Mesothelial cell of epicardium (in vitro differentiated cells): ENCODE measurements at regions not wholly inside any gene's neighbourhood (a gene's known extent, or its start where the extent isn't known, plus 50 kb on each side); places are given as distances from the start of the nearest gene placed in this dataset.
"Not testable (repeated sequence)": the region's sequence is repeated elsewhere in the genome, so short reads cannot be mapped to it uniquely, and the experiment has no call there.

Source experiments
- DNase-seq, 2 experiments: peaks; one replicate each; pipeline ENCODE4 v3.0.0; 2021; ENCODE audit warnings: low spot score in 2 of 2; ENCODE audit not compliant: unreplicated experiment in 2 of 2
- H3K27ac Mint-ChIP-seq: 2 replicates; pipeline ENCODE4 v1.8.0; 2021; ENCODE audit warnings: mixed read lengths
- H3K27me3 Mint-ChIP-seq: 2 replicates; pipeline ENCODE4 v1.8.0; 2021; ENCODE audit warnings: low read depth, mixed read lengths
- H3K36me3 Mint-ChIP-seq: 2 replicates; pipeline ENCODE4 v1.8.0; 2021; ENCODE audit warnings: mixed read lengths
- H3K4me1 Mint-ChIP-seq: 2 replicates; pipeline ENCODE4 v1.8.0; 2021; ENCODE audit warnings: mixed read lengths
- H3K4me3 Mint-ChIP-seq: 2 replicates; pipeline ENCODE4 v1.8.0; 2021; ENCODE audit warnings: mild to moderate bottlenecking, moderate library complexity, mixed read lengths
- H3K9me3 Mint-ChIP-seq: 2 replicates; pipeline ENCODE4 v1.8.0; 2021; ENCODE audit warnings: mixed read lengths
- TF ChIP-seq, protein P1 (sequence below): fragments of 200-600 bp; sonication (generic); IDR thresholded peaks from one replicate; pipeline ENCODE4 v1.5.0; 2021; ENCODE audit warnings: antibody characterized with exemption; ENCODE audit not compliant: unreplicated experiment

DNA sequence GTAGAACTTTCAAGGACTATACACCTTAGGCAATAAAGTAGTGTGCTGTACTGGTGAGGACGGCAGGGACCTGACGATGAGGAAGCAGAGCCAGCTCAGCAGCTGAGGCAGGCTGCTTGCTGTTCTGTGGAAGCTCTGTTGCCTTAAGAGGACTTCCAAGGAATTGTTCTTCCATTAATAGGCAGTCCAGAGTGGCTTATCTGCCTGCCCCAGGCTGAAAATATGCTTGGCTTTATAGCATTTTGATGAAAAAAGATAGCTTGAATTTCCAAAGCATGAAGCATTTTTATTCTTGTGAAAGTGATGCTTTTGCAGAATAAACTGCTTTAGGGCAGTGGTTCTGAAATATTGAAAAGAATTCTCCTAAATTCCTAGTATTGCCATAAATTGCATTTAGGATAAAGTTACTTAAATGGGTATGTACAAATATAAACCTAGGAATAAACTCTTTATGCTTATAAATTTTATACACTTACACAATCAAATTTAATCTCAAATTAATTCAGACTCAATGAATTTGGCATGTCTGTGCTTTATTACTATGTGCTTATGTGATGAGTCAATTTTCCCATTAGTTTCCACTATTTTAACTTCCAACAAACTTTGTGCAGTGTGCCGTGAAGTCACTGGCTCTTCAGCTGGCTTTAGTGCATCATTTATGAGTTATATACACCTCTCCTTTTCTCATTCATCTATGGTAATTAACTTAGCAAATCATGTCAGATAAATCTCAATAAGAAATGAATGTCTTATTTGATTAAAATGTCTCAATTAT is 231.0 kb upstream of the RASGRP1 start:
- H3K27me3 Mint-ChIP-seq, result peaks cover 12% of the 10 kb centered on the region

GRCh38 chr15:38796589-38796988 is 232.0 kb upstream of the RASGRP1 start:
- Mint-ChIP-seq H3K4me3 (no peak overlapping the region), H3K27ac (no peak overlapping the region), H3K4me1 (peaks cover 10% of the 10 kb centered on the region), H3K27me3 (peaks cover 19% of the 10 kb centered on the region), H3K36me3 (peaks cover 2% of the 10 kb centered on the region), H3K9me3 (peaks cover 14% of the 10 kb centered on the region)
- DNase-seq, result no peak
- TF ChIP-seq, protein P1, sequence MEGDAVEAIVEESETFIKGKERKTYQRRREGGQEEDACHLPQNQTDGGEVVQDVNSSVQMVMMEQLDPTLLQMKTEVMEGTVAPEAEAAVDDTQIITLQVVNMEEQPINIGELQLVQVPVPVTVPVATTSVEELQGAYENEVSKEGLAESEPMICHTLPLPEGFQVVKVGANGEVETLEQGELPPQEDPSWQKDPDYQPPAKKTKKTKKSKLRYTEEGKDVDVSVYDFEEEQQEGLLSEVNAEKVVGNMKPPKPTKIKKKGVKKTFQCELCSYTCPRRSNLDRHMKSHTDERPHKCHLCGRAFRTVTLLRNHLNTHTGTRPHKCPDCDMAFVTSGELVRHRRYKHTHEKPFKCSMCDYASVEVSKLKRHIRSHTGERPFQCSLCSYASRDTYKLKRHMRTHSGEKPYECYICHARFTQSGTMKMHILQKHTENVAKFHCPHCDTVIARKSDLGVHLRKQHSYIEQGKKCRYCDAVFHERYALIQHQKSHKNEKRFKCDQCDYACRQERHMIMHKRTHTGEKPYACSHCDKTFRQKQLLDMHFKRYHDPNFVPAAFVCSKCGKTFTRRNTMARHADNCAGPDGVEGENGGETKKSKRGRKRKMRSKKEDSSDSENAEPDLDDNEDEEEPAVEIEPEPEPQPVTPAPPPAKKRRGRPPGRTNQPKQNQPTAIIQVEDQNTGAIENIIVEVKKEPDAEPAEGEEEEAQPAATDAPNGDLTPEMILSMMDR, result no peak

More for the DNA sequence above, 231.0 kb upstream of the RASGRP1 start:
- peaks cover 2% of the 10 kb centered on the region for H3K36me3 Mint-ChIP-seq
- peaks cover 14% of the 10 kb centered on the region for H3K9me3 Mint-ChIP-seq
- no peak overlapping the region for H3K4me3 Mint-ChIP-seq
- no peak for DNase-seq
- TF ChIP-seq, protein P1, result no peak
- H3K27ac Mint-ChIP-seq, result no peak overlapping the region
- H3K4me1 Mint-ChIP-seq, result peaks cover 10% of the 10 kb centered on the region

DNA sequence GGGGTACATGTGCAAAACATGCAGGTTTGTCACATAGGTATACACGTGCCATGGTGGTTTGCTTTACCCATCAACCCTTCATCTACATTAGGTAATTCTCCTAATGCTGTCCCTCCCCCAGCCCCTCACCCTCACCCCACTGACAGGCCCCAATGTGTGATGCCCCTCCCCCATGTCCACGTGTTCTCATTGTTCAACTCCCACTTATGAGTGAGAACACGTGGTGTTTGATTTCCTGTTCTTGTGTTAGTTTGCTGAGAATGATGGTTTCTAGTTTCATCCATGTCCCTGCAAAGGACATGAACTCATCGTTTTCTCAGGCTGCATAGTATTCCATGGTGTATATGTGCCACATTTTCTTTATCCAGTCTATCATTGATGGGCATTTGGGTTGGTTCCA is 232.9 kb upstream of the RASGRP1 start:
- not testable (repeated sequence) for H3K36me3 Mint-ChIP-seq, DNase-seq, H3K27ac Mint-ChIP-seq, H3K4me3 Mint-ChIP-seq
- H3K9me3 Mint-ChIP-seq, result peaks cover 18% of the 10 kb centered on the region
- H3K27me3 Mint-ChIP-seq, result peaks cover 23% of the 10 kb centered on the region
- peaks cover 10% of the 10 kb centered on the region for H3K4me1 Mint-ChIP-seq

- H3K36me3 Mint-ChIP-seq, DNase-seq, H3K4me3 Mint-ChIP-seq, H3K4me1 Mint-ChIP-seq, H3K27ac Mint-ChIP-seq: not testable (repeated sequence)
- Mint-ChIP-seq H3K9me3 (peaks cover 18% of the 10 kb centered on the region), H3K27me3 (peaks cover 24% of the 10 kb centered on the region)
These were observed 234.6 kb upstream of the RASGRP1 start for GRCh38 chr15:38799202-38799601.

DNA sequence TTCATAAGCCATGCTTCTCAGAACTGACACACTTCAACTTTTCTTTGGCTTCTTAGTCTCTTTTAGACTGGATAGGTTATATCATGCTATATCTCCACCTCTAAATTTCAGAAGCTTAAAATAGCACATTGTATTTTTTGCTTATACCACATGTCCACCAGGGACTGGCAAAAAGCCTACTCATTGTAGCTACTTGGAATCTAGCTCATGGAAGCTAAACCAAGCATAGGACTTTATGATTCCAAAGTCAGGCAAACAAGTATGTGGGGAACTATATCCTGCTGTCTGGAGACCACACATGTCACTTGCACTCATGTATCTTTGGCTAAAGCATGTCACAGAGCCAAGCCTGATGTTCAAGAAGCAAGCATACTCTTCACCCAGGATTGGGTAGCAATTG is 245.0 kb upstream of the RASGRP1 start:
- H3K27ac Mint-ChIP-seq, result no peak overlapping the region
- peaks cover 7% of the 10 kb centered on the region for H3K4me1 Mint-ChIP-seq
- no peak overlapping the region for H3K4me3 Mint-ChIP-seq
- no peaks in the 10 kb centered on the region for H3K36me3 Mint-ChIP-seq
- H3K27me3 Mint-ChIP-seq, result no peaks in the 10 kb centered on the region
- TF ChIP-seq, protein P1, result no peak
- no peak for DNase-seq
- H3K9me3 Mint-ChIP-seq, result no peaks in the 10 kb centered on the region

- TF ChIP-seq, protein P1, result no peak
- Mint-ChIP-seq H3K4me3 (no peak overlapping the region), H3K36me3 (no peaks in the 10 kb centered on the region), H3K9me3 (no peaks in the 10 kb centered on the region), H3K27ac (no peak overlapping the region), H3K27me3 (peaks cover 1% of the 10 kb centered on the region), H3K4me1 (peaks cover 7% of the 10 kb centered on the region)
- DNase-seq, result no peak
These were observed 246.1 kb upstream of the RASGRP1 start for GRCh38 chr15:38810686-38811085.

- peaks cover 15% of the 10 kb centered on the region for H3K4me1 Mint-ChIP-seq
- H3K27ac Mint-ChIP-seq, H3K4me3 Mint-ChIP-seq, H3K9me3 Mint-ChIP-seq, DNase-seq, H3K36me3 Mint-ChIP-seq, H3K27me3 Mint-ChIP-seq: not testable (repeated sequence)
These were observed 249.6 kb upstream of the RASGRP1 start for GRCh38 chr15:38814254-38814653.
